CD14-positive monocyte (primary cell): ENCODE measurements at regions not wholly inside any gene's neighbourhood (a gene's known extent, or its start where the extent isn't known, plus 50 kb on each side); places are given as distances from the start of the nearest gene placed in this dataset.

Source experiments
- DNase-seq, 3 donors: peaks; one replicate each; pipeline ENCODE4 v3.0.0-alpha.2; 2011 to 2022
- H2AFZ ChIP-seq: 2 replicates; pipeline ENCODE4 v1.6.0; 2012; ENCODE audit warnings: mild to moderate bottlenecking, low read depth, low read length, inconsistent platforms; ENCODE audit not compliant: insufficient read depth, poor library complexity, severe bottlenecking
- H3K27ac ChIP-seq, 2 donors: 1 replicate in 1 of 2; 2 replicates in 1 of 2; pipeline ENCODE4 v1.5.1; 2012 to 2013; ENCODE audit warnings: low read length in 2 of 2, control low read depth in 1 of 2, inconsistent platforms in 1 of 2, low read depth in 1 of 2, mild to moderate bottlenecking in 1 of 2
- H3K27me3 ChIP-seq, 2 donors: one replicate each; pipeline versions ENCODE4 v1.6.0 to v1.6.1; 2011 to 2013; ENCODE audit warnings: low read length in 2 of 2; ENCODE audit not compliant: control insufficient read depth in 2 of 2, insufficient read depth in 2 of 2
- H3K36me3 ChIP-seq, 2 donors: replicated peaks in 1 of 2; 1 replicate in 1 of 2; 2 replicates in 1 of 2; pipeline versions ENCODE4 v1.5.1 to v1.6.1; 2012 to 2013; ENCODE audit warnings: low read length in 2 of 2, control low read depth in 1 of 2, inconsistent platforms in 1 of 2, mild to moderate bottlenecking in 1 of 2; ENCODE audit not compliant: insufficient read depth in 2 of 2, control insufficient read depth in 1 of 2
- H3K4me1 ChIP-seq, 2 donors: 1 replicate in 1 of 2; 2 replicates in 1 of 2; pipeline versions ENCODE4 v1.5.1 to v1.6.1; 2012 to 2013; ENCODE audit warnings: low read length in 2 of 2, control low read depth in 1 of 2, inconsistent platforms in 1 of 2, mild to moderate bottlenecking in 1 of 2, moderate library complexity in 1 of 2; ENCODE audit not compliant: insufficient read depth in 2 of 2, control insufficient read depth in 1 of 2
- H3K4me2 ChIP-seq: replicated peaks from 2 replicates; pipeline ENCODE3; 2012; ENCODE audit warnings: low read length, moderate library complexity, mild to moderate bottlenecking; ENCODE audit not compliant: poor library complexity, severe bottlenecking; ENCODE audit errors: extremely low read depth
- H3K4me3 ChIP-seq, 3 experiments: fragments of 200-600 bp in 1 of 3; sonication (generic) in 1 of 3; replicated peaks in 1 of 3; 1 replicate in 2 of 3; 2 replicates in 1 of 3; pipeline ENCODE4 v1.5.1; 2011 to 2013; ENCODE audit warnings: low read length in 3 of 3, mild to moderate bottlenecking in 3 of 3, control low read depth in 2 of 3, low read depth in 2 of 3, inconsistent platforms in 1 of 3, moderate library complexity in 1 of 3
- H3K79me2 ChIP-seq: 2 replicates; pipeline ENCODE4 v1.6.0; 2012; ENCODE audit warnings: mild to moderate bottlenecking, control low read depth, inconsistent platforms, low read length, moderate library complexity; ENCODE audit not compliant: insufficient read depth
- H3K9ac ChIP-seq: 2 replicates; pipeline ENCODE4 v1.6.0; 2017; ENCODE audit warnings: low read length, mild to moderate bottlenecking; ENCODE audit not compliant: insufficient read depth, poor library complexity, severe bottlenecking
- H3K9me3 ChIP-seq, 2 donors: replicated peaks in 1 of 2; 1 replicate in 1 of 2; 2 replicates in 1 of 2; pipeline versions ENCODE4 v1.5.1 to v1.6.1; 2012 to 2013; ENCODE audit warnings: low read length in 2 of 2, control low read depth in 1 of 2; ENCODE audit not compliant: control insufficient read depth in 1 of 2, insufficient read depth in 1 of 2
- H4K20me1 ChIP-seq: 2 replicates; pipeline ENCODE4 v1.6.0; 2012; ENCODE audit warnings: mild to moderate bottlenecking, low read length, control low read depth, moderate library complexity; ENCODE audit not compliant: insufficient read depth
- H3K27ac Mint-ChIP-seq, 7 donors: one replicate each; pipeline ENCODE4 v1.8.0; 2020; ENCODE audit warnings: mild to moderate bottlenecking in 7 of 7, mixed read lengths in 7 of 7, moderate library complexity in 6 of 7, inconsistent platforms in 2 of 7
- H3K27me3 Mint-ChIP-seq, 3 donors: one replicate each; pipeline ENCODE4 v1.8.0; 2021 to 2022; ENCODE audit warnings: low read depth in 3 of 3, mild to moderate bottlenecking in 3 of 3, mixed read lengths in 3 of 3, moderate library complexity in 3 of 3, inconsistent platforms in 1 of 3
- H3K36me3 Mint-ChIP-seq, 2 donors: one replicate each; pipeline ENCODE4 v1.8.0; 2020; ENCODE audit warnings: mixed read lengths in 2 of 2, inconsistent platforms in 1 of 2, mild to moderate bottlenecking in 1 of 2
- H3K4me1 Mint-ChIP-seq: one replicate; pipeline ENCODE4 v1.8.0; 2020; ENCODE audit warnings: mild to moderate bottlenecking, mixed read lengths
- H3K4me3 Mint-ChIP-seq, 2 donors: one replicate each; pipeline ENCODE4 v1.8.0; 2020; ENCODE audit warnings: mild to moderate bottlenecking in 2 of 2, mixed read lengths in 2 of 2, moderate library complexity in 1 of 2
- H3K9me3 Mint-ChIP-seq, 7 donors: one replicate each; pipeline ENCODE4 v1.8.0; 2020 to 2022; ENCODE audit warnings: mixed read lengths in 7 of 7, mild to moderate bottlenecking in 6 of 7, moderate library complexity in 6 of 7, inconsistent platforms in 2 of 7
- WGBS: methylation state at CpG from one replicate; pipeline ENCODE4 v1.1.5; 2013; ENCODE audit warnings: missing lambda C conversion rate; ENCODE audit not compliant: insufficient coverage; 5-methylcytosine and 5-hydroxymethylcytosine counted together
- intact Hi-C, 2 donors: fragments of 100-400 bp; cut with micrococcal nuclease; formaldehyde crosslinking; loops; one replicate each; pipeline versions ENCODE4 v1.15.0 to v1.15.1; 2023
- TF ChIP-seq, protein P1 (sequence below): fragments of 200-600 bp; IDR thresholded peaks from one replicate; pipeline ENCODE4 v1.8.0; 2022; ENCODE audit warnings: antibody characterized with exemption, mild to moderate bottlenecking

DNA sequence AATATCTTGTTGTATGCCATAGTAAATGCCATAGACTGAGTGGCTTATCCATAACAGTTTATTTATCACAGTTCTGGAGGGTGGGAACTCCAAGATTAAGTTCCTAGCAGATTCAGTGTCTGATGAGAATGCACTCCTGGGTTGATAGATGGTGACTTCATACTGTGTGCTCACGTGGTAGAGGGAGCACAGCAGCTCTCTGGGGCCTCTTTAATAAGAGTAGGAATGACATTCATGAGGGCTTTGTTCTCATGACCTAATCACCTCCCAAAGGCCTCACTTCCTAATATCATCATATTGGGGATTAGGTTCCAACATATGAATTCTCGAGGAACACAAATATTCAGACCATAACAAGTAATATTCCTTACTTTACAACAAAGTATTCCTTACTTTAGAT is 98.1 kb upstream of the SH3BP4 start:
- intact Hi-C loops, result no loop called here
- Histone ChIP-seq H3K4me3 (no peak overlapping the region), H3K4me1 (no peaks in the 10 kb centered on the region), H3K9ac (no peak overlapping the region), H3K36me3 (no peaks in the 10 kb centered on the region), H4K20me1 (no peaks in the 10 kb centered on the region), H3K4me2 (no peak overlapping the region), H3K27ac (no peak overlapping the region), H2AFZ (no peak overlapping the region), H3K9me3 (peaks cover 0 to 4% of the 10 kb centered on the region in 2 donors), H3K27me3 (no peaks in the 10 kb centered on the region), H3K79me2 (no peaks in the 10 kb centered on the region)
- H3K4me3 Mint-ChIP-seq, result no peak overlapping the region
- peaks cover 2 to 17% (median 12%) of the 10 kb centered on the region in 7 donors for H3K9me3 Mint-ChIP-seq
- TF ChIP-seq, protein P1, sequence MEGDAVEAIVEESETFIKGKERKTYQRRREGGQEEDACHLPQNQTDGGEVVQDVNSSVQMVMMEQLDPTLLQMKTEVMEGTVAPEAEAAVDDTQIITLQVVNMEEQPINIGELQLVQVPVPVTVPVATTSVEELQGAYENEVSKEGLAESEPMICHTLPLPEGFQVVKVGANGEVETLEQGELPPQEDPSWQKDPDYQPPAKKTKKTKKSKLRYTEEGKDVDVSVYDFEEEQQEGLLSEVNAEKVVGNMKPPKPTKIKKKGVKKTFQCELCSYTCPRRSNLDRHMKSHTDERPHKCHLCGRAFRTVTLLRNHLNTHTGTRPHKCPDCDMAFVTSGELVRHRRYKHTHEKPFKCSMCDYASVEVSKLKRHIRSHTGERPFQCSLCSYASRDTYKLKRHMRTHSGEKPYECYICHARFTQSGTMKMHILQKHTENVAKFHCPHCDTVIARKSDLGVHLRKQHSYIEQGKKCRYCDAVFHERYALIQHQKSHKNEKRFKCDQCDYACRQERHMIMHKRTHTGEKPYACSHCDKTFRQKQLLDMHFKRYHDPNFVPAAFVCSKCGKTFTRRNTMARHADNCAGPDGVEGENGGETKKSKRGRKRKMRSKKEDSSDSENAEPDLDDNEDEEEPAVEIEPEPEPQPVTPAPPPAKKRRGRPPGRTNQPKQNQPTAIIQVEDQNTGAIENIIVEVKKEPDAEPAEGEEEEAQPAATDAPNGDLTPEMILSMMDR, result no peak
- DNase-seq, result no peak
- H3K4me1 Mint-ChIP-seq, result no peaks in the 10 kb centered on the region
- H3K27me3 Mint-ChIP-seq, result peaks cover 0 to 4% (median 0%) of the 10 kb centered on the region in 3 donors
- H3K27ac Mint-ChIP-seq, result no peak overlapping the region
- H3K36me3 Mint-ChIP-seq, result no peaks in the 10 kb centered on the region
- no CpG with 5 or more reads among the region's 2 CpGs for WGBS

DNA sequence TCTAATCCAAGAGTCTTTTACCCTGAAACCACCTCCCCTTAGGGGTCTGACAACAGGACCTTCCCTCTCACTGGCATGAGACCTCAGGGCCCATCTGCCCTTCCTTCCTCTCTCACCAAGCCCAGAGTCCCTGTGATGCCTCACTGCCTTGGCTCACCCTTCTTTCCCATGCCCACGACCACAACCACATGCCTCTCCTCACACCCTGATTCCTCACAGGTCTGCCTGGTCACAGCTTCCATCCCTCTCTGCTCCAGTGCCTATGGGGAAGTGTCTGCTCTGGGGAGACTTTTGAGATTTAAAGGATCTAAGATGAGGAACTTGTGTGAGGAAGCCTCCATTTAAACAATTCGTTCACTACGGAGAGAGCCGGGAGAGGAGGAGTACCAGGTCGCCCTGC is 98.9 kb upstream of the SH3BP4 start:
- Histone ChIP-seq H3K36me3 (no peaks in the 10 kb centered on the region), H2AFZ (no peak overlapping the region), H3K27me3 (no peaks in the 10 kb centered on the region), H3K9me3 (peaks cover 0 to 4% of the 10 kb centered on the region in 2 donors), H3K27ac (no peak overlapping the region), H3K4me3 (no peak overlapping the region), H3K9ac (no peak overlapping the region), H3K4me2 (no peak overlapping the region), H4K20me1 (no peaks in the 10 kb centered on the region), H3K4me1 (no peaks in the 10 kb centered on the region), H3K79me2 (no peaks in the 10 kb centered on the region)
- DNase-seq, result no peak
- H3K36me3 Mint-ChIP-seq, result no peaks in the 10 kb centered on the region
- no peaks in the 10 kb centered on the region for H3K4me1 Mint-ChIP-seq
- intact Hi-C loops, result no loop called here
- TF ChIP-seq, protein P1, result no peak
- H3K4me3 Mint-ChIP-seq, result no peak overlapping the region
- H3K27me3 Mint-ChIP-seq, result peaks cover 0 to 4% (median 0%) of the 10 kb centered on the region in 3 donors
- peaks cover 2 to 17% (median 12%) of the 10 kb centered on the region in 7 donors for H3K9me3 Mint-ChIP-seq
- WGBS, result 79% methylated on average over 4 of the region's 5 CpGs
- H3K27ac Mint-ChIP-seq, result no peak overlapping the region
